Frontal cortex (tissue), 3 donors: ENCODE measurements at regions not wholly inside any gene's neighbourhood (a gene's known extent, or its start where the extent isn't known, plus 50 kb on each side); places are given as distances from the start of the nearest gene placed in this dataset.
"Not testable (repeated sequence)": the region's sequence is repeated elsewhere in the genome, so short reads cannot be mapped to it uniquely, and the experiment has no call there.

Experiments
- DNase-seq, 2 donors: peaks; one replicate each; pipeline ENCODE4 v3.0.0; 2012; ENCODE audit warnings: low spot score in 2 of 2
- FAIRE-seq: peaks from 2 replicates; lab custom pipeline; 2012; peaks lifted over from hg19 to GRCh38; lab: Jason Lieb, UNC
- donor health status: control.
- donor health status: control.
- donor health status: control.

GRCh38 chr18:71433373-71433772 is 1110.8 kb downstream of the CBLN2 start:
- FAIRE-seq (no peak), DNase-seq (no peak)

- DNase-seq = no peak
- no peak for FAIRE-seq
Measured at GRCh38 chr18:71431689-71432088, 1112.5 kb downstream of the CBLN2 start.

- FAIRE-seq = no peak
Measured at GRCh38 chr18:71431171-71431570, 1113.0 kb downstream of the CBLN2 start.

GRCh38 chr18:71426441-71426840 is 1117.7 kb downstream of the CBLN2 start:
- no peak for DNase-seq
- FAIRE-seq = no peak

More at GRCh38 chr18:71431171-71431570, 1113.0 kb downstream of the CBLN2 start:
- no peak for DNase-seq

GRCh38 chr18:71405169-71405809 is 1116.4 kb downstream of the SOCS6 start:
- no peak for DNase-seq

GRCh38 chr18:71403501-71403900 is 1114.7 kb downstream of the SOCS6 start:
- DNase-seq (no peak), FAIRE-seq (no peak)

More at GRCh38 chr18:71405169-71405809, 1116.4 kb downstream of the SOCS6 start:
- FAIRE-seq = no peak

- DNase-seq = peak in 1 of 2 donors; percentile 3
- FAIRE-seq = no peak
Measured at GRCh38 chr18:71398531-71398930, 1109.7 kb downstream of the SOCS6 start.

- FAIRE-seq = no peak
- no peak for DNase-seq
Measured at GRCh38 chr18:71388148-71388547, 1099.3 kb downstream of the SOCS6 start.

- no peak for DNase-seq
- no peak for FAIRE-seq
Measured at GRCh38 chr18:71374294-71375000, 1085.6 kb downstream of the SOCS6 start.

GRCh38 chr18:71371951-71372605 is 1083.2 kb downstream of the SOCS6 start:
- no peak for FAIRE-seq
- no peak for DNase-seq

- DNase-seq (no peak), FAIRE-seq (no peak)
Measured at GRCh38 chr18:71370671-71371445, 1082.0 kb downstream of the SOCS6 start.

GRCh38 chr18:71370095-71370494 is 1081.2 kb downstream of the SOCS6 start:
- no peak for DNase-seq
- no peak for FAIRE-seq

- DNase-seq (no peak), FAIRE-seq (no peak)
Measured at GRCh38 chr18:71362140-71362539, 1073.3 kb downstream of the SOCS6 start.

- not testable (repeated sequence) for FAIRE-seq, DNase-seq
Measured at GRCh38 chr18:71355599-71355998, 1066.8 kb downstream of the SOCS6 start.

- DNase-seq (no peak), FAIRE-seq (no peak)
Measured at GRCh38 chr18:71352618-71353017, 1063.8 kb downstream of the SOCS6 start.

GRCh38 chr18:71336576-71337210 is 1047.8 kb downstream of the SOCS6 start:
- DNase-seq (no peak), FAIRE-seq (no peak)

- DNase-seq (no peak), FAIRE-seq (no peak)
Measured at GRCh38 chr18:71329563-71329962, 1040.7 kb downstream of the SOCS6 start.

GRCh38 chr18:71329114-71329513 is 1040.3 kb downstream of the SOCS6 start:
- FAIRE-seq (no peak), DNase-seq (no peak)

GRCh38 chr18:71327850-71328249 is 1039.0 kb downstream of the SOCS6 start:
- DNase-seq (no peak), FAIRE-seq (no peak)

GRCh38 chr18:71327441-71327840 is 1038.6 kb downstream of the SOCS6 start:
- FAIRE-seq = no peak
- no peak for DNase-seq
